ENCODE measurements at regions not wholly inside any gene's neighbourhood (a gene's known extent, or its start where the extent isn't known, plus 50 kb on each side); places are given as distances from the start of the nearest gene placed in this dataset.
A peak's percentile ranks its signal among the peaks of the same experiment; 100 is the strongest.

- Mint-ChIP-seq H3K36me3 (no peaks in the 10 kb centered on the region), H3K9me3 (peaks cover 0 to 1% (median 0%) of the 10 kb centered on the region in 7 donors), H3K27me3 (peaks cover 4 to 19% (median 8%) of the 10 kb centered on the region in 3 donors), H3K4me1 (no peaks in the 10 kb centered on the region), H3K4me3 (no peak overlapping the region), H3K27ac (no peak overlapping the region)
- no peak for ATAC-seq (ENCODE audit: low read depth in 2 of 2)
- no peak for DNase-seq
These were observed 109.4 kb upstream of the C1QTNF9B start for GRCh38 chr13:24006520-24007248.

- Mint-ChIP-seq H3K4me3 (peak overlapping the region in 1 of 8 donors; percentile 10), H3K27me3 (peaks cover under 1 to 23% (median 12%) of the 10 kb centered on the region in 3 donors), H3K4me1 (no peaks in the 10 kb centered on the region), H3K9me3 (peaks cover 0 to 1% (median 0%) of the 10 kb centered on the region in 7 donors), H3K36me3 (no peaks in the 10 kb centered on the region), H3K27ac (peak overlapping the region in 1 of 6 donors; percentile 60)
- DNase-seq (no peak), ATAC-seq (ENCODE audit: low read depth in 2 of 2) (no peak)
These were observed 110.8 kb upstream of the C1QTNF9B start for GRCh38 chr13:24007979-24008620.

GRCh38 chr13:24008679-24009078, 111.4 kb upstream of the C1QTNF9B start:
- Mint-ChIP-seq H3K9me3 (peaks cover 0 to 1% (median 0%) of the 10 kb centered on the region in 7 donors), H3K27me3 (peaks cover 0 to 29% (median 17%) of the 10 kb centered on the region in 3 donors), H3K4me3 (peak overlapping the region in 1 of 8 donors; percentile 10), H3K36me3 (no peaks in the 10 kb centered on the region), H3K27ac (no peak overlapping the region), H3K4me1 (no peaks in the 10 kb centered on the region)
- ATAC-seq (ENCODE audit: low read depth in 2 of 2) (no peak), DNase-seq (no peak)

DNA sequence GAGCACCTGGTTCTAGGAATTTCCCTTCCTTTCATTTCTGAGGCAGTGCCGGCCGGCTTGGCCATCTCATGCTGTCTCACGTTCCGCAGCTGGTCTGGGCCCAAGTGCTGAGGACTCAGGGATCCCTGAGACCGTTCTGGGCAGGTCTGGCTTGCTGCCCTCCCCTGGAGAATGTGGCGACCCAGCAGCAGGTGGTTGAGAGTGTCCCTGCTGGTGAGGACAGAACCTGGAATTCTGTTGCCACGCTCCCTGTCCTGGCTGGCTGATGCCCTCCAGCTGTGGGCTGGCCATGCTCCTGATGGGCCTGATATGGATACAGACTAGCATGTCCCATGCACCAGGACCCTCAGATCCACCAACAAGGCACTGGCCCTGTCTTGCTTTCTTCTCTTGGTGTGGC, 114.0 kb upstream of the C1QTNF9B start:
- H3K4me1 Mint-ChIP-seq: no peaks in the 10 kb centered on the region
- H3K27ac Mint-ChIP-seq: no peak overlapping the region
- H3K9me3 Mint-ChIP-seq: peaks cover 0 to 1% (median 0%) of the 10 kb centered on the region in 7 donors
- ATAC-seq (ENCODE audit: low read depth in 2 of 2) (no peak), DNase-seq (no peak)
- H3K36me3 Mint-ChIP-seq: no peaks in the 10 kb centered on the region
- H3K27me3 Mint-ChIP-seq: peaks cover 0 to 30% (median 17%) of the 10 kb centered on the region in 3 donors
- H3K4me3 Mint-ChIP-seq: no peak overlapping the region

DNA sequence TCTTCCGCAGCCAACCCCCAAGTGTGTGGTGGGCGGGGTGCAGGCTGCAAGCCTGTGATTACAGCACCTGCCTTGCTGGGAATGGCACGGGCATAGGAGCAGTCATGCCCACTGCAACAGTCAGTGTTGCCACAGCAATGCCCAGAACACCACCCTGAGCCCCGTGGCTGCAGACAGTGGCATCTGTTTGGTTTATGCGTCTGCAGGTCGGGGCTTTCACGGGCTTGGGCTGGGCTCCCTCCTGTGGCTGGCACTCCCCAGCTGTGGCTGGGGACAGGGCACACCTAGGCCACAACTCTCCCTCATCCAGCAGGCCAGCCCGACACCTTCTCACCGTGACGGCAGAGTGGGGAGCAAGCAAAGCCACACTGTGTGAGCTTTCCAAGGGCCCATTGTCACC, 115.3 kb upstream of the C1QTNF9B start:
- H3K4me1 Mint-ChIP-seq: no peaks in the 10 kb centered on the region
- H3K4me3 Mint-ChIP-seq: no peak overlapping the region
- H3K9me3 Mint-ChIP-seq: peaks cover 0 to 1% (median 0%) of the 10 kb centered on the region in 7 donors
- no peak overlapping the region for H3K27ac Mint-ChIP-seq
- peaks cover 3 to 30% (median 17%) of the 10 kb centered on the region in 3 donors for H3K27me3 Mint-ChIP-seq
- DNase-seq: no peak
- no peak for ATAC-seq (ENCODE audit: low read depth in 2 of 2)
- no peaks in the 10 kb centered on the region for H3K36me3 Mint-ChIP-seq

- H3K36me3 Mint-ChIP-seq: no peaks in the 10 kb centered on the region
- H3K4me1 Mint-ChIP-seq: no peaks in the 10 kb centered on the region
- H3K4me3 Mint-ChIP-seq: no peak overlapping the region
- peaks cover 0 to 1% (median 0%) of the 10 kb centered on the region in 7 donors for H3K9me3 Mint-ChIP-seq
- DNase-seq (no peak), ATAC-seq (ENCODE audit: low read depth in 2 of 2) (no peak)
- no peak overlapping the region for H3K27ac Mint-ChIP-seq
- peaks cover 4 to 25% (median 15%) of the 10 kb centered on the region in 3 donors for H3K27me3 Mint-ChIP-seq
These were observed 115.9 kb upstream of the C1QTNF9B start for GRCh38 chr13:24013189-24013588.

- Mint-ChIP-seq H3K9me3 (no peaks in the 10 kb centered on the region), H3K27ac (no peak overlapping the region), H3K27me3 (peaks cover 4 to 14% (median 10%) of the 10 kb centered on the region in 3 donors), H3K36me3 (no peaks in the 10 kb centered on the region), H3K4me3 (no peak overlapping the region), H3K4me1 (no peaks in the 10 kb centered on the region)
- DNase-seq: no peak
- no peak for ATAC-seq (ENCODE audit: low read depth in 2 of 2)
These were observed 118.7 kb upstream of the C1QTNF9B start for GRCh38 chr13:24016046-24016445.

GRCh38 chr13:24022568-24022967, 125.3 kb upstream of the C1QTNF9B start:
- peaks cover 2 to 6% (median 5%) of the 10 kb centered on the region in 3 donors for H3K27me3 Mint-ChIP-seq
- H3K4me3 Mint-ChIP-seq: no peak overlapping the region
- H3K36me3 Mint-ChIP-seq: no peaks in the 10 kb centered on the region
- no peak for DNase-seq
- H3K27ac Mint-ChIP-seq: no peak overlapping the region
- peaks cover 0 to 3% (median 0%) of the 10 kb centered on the region in 7 donors for H3K9me3 Mint-ChIP-seq
- no peak for ATAC-seq (ENCODE audit: low read depth in 2 of 2)
- no peaks in the 10 kb centered on the region for H3K4me1 Mint-ChIP-seq

DNA sequence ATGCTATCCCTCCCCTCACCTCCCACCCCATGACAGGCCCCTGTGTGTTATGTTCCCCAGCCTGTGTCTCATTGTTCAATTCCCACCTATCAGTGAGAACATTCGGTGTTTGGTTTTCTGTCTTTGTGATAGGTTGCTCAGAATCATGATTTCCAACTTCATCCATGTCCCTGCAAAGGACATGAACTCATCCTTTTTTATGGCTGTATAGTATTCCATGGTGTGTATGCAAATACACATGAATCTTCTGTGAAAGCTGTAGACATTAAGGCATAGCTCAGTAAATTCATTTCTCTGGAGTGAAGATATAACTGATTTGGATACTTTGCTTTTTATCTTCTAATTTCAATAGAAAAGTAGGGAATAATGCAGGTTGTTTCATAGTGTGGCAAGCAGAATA, 125.8 kb upstream of the C1QTNF9B start:
- Mint-ChIP-seq H3K27ac (no peak overlapping the region), H3K36me3 (no peaks in the 10 kb centered on the region), H3K4me3 (no peak overlapping the region), H3K27me3 (peaks cover 0 to 7% (median 6%) of the 10 kb centered on the region in 3 donors), H3K9me3 (peaks cover 0 to 3% (median 0%) of the 10 kb centered on the region in 7 donors), H3K4me1 (no peaks in the 10 kb centered on the region)
- ATAC-seq (ENCODE audit: low read depth in 2 of 2): no peak
- DNase-seq: no peak

DNA sequence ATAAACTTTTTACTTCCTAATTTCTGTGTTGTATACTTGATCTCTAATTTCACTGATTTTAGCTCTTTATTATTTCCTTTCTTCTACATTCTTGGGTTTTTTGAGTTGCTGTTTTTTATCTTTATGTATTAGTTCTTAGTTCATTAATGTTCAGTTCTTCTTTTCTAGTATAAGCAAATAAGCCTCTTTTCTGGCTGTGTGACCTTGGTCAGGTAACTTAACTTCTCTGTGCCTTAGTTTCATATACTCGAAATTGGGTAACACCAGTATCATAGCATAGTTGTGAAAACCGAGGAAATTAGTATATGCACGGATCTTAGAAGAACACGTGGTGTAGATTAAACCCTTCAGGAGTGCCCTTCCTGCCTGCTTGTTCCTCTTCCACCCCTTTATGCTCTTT, 130.2 kb upstream of the C1QTNF9B start:
- Mint-ChIP-seq H3K9me3 (peaks cover 3 to 8% (median 6%) of the 10 kb centered on the region in 7 donors), H3K36me3 (no peaks in the 10 kb centered on the region), H3K4me1 (no peaks in the 10 kb centered on the region), H3K4me3 (peak overlapping the region in 1 of 8 donors; percentile 2), H3K27ac (peak overlapping the region in 2 of 6 donors; percentile 27 to 58), H3K27me3 (peaks cover 10 to 33% (median 25%) of the 10 kb centered on the region in 3 donors)
- DNase-seq (no peak), ATAC-seq (ENCODE audit: low read depth in 2 of 2) (no peak)

GRCh38 chr13:24032252-24032651, 128.3 kb upstream of the SPATA13 start:
- Mint-ChIP-seq H3K4me1 (no peaks in the 10 kb centered on the region), H3K9me3 (peaks cover 3 to 8% (median 4%) of the 10 kb centered on the region in 7 donors), H3K27ac (no peak overlapping the region), H3K27me3 (peaks cover 18 to 36% (median 19%) of the 10 kb centered on the region in 3 donors), H3K36me3 (no peaks in the 10 kb centered on the region), H3K4me3 (no peak overlapping the region)
- ATAC-seq (ENCODE audit: low read depth in 2 of 2) (no peak), DNase-seq (no peak)

- Mint-ChIP-seq H3K9me3 (peaks cover 3 to 8% (median 4%) of the 10 kb centered on the region in 7 donors), H3K4me3 (no peak overlapping the region), H3K4me1 (no peaks in the 10 kb centered on the region), H3K27ac (no peak overlapping the region), H3K36me3 (no peaks in the 10 kb centered on the region), H3K27me3 (peaks cover 18 to 32% (median 19%) of the 10 kb centered on the region in 3 donors)
- DNase-seq (no peak), ATAC-seq (ENCODE audit: low read depth in 2 of 2) (no peak)
These were observed 127.8 kb upstream of the SPATA13 start for GRCh38 chr13:24032674-24033073.

- DNase-seq (no peak), ATAC-seq (ENCODE audit: low read depth in 2 of 2) (no peak)
- Mint-ChIP-seq H3K27ac (no peak overlapping the region), H3K36me3 (no peaks in the 10 kb centered on the region), H3K9me3 (peaks cover 3 to 8% (median 4%) of the 10 kb centered on the region in 7 donors), H3K4me1 (no peaks in the 10 kb centered on the region), H3K4me3 (no peak overlapping the region), H3K27me3 (peaks cover 19 to 36% (median 24%) of the 10 kb centered on the region in 3 donors)
These were observed 126.8 kb upstream of the SPATA13 start for GRCh38 chr13:24033527-24034302.

Data from naive B cell (primary cell).